ENCODE measurements at regions not wholly inside any gene's neighbourhood (a gene's known extent, or its start where the extent isn't known, plus 50 kb on each side); places are given as distances from the start of the nearest gene placed in this dataset.

GRCh38 chr14:104514156-104514848, 65.3 kb upstream of the C14orf180 start:
- no peak overlapping the region for H3K27ac ChIP-seq (ENCODE audit: low read length)
- H3K36me3 ChIP-seq (ENCODE audit: insufficient read depth, low read length), result no peaks in the 10 kb centered on the region
- H3K27me3 ChIP-seq (ENCODE audit: insufficient read depth, low read depth, low read length), result no peaks in the 10 kb centered on the region
- H3K4me3 ChIP-seq (ENCODE audit: low read length), result no peak overlapping the region
- TF ChIP-seq, protein P1, sequence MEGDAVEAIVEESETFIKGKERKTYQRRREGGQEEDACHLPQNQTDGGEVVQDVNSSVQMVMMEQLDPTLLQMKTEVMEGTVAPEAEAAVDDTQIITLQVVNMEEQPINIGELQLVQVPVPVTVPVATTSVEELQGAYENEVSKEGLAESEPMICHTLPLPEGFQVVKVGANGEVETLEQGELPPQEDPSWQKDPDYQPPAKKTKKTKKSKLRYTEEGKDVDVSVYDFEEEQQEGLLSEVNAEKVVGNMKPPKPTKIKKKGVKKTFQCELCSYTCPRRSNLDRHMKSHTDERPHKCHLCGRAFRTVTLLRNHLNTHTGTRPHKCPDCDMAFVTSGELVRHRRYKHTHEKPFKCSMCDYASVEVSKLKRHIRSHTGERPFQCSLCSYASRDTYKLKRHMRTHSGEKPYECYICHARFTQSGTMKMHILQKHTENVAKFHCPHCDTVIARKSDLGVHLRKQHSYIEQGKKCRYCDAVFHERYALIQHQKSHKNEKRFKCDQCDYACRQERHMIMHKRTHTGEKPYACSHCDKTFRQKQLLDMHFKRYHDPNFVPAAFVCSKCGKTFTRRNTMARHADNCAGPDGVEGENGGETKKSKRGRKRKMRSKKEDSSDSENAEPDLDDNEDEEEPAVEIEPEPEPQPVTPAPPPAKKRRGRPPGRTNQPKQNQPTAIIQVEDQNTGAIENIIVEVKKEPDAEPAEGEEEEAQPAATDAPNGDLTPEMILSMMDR (IDR thresholded peaks at IDR 0.05; ENCODE audit: poor library complexity, severe bottlenecking), result no peak
- TF ChIP-seq RAD21 (conservative IDR thresholded peaks at IDR 0.05), result no peak
- TF ChIP-seq EP300 (conservative IDR thresholded peaks at IDR 0.05; ENCODE audit: poor library complexity, severe bottlenecking), result no peak
- TF ChIP-seq POLR2AphosphoS5 (IDR thresholded peaks at IDR 0.05), result no peak
- TF ChIP-seq SMC3 (conservative IDR thresholded peaks at IDR 0.05; ENCODE audit: poor library complexity), result no peak
- TF ChIP-seq EZH2 (IDR thresholded peaks at IDR 0.05; ENCODE audit: borderline replicate concordance, insufficient read depth, low read length, poor library complexity, severe bottlenecking), result no peak
- TF ChIP-seq TAF1 (IDR thresholded peaks at IDR 0.05; ENCODE audit: low read depth), result no peak
- no peaks in the 10 kb centered on the region for H3K79me2 ChIP-seq (replicated peaks; ENCODE audit: insufficient read depth, low read length)
- no peak overlapping the region for H3K9ac ChIP-seq (ENCODE audit: low read length)
- H2AFZ ChIP-seq (ENCODE audit: low read depth, low read length), result no peak overlapping the region
- no peak overlapping the region for H3K4me2 ChIP-seq (ENCODE audit: low read length)
- no peaks in the 10 kb centered on the region for H4K20me1 ChIP-seq (ENCODE audit: insufficient read depth)
- H3K9me3 ChIP-seq (ENCODE audit: low read length), result no peaks in the 10 kb centered on the region
- no peaks in the 10 kb centered on the region for H3K9me2 ChIP-seq (ENCODE audit: insufficient read depth, low read length)
- H3F3A ChIP-seq (ENCODE audit: insufficient read depth, low read length, poor library complexity, severe bottlenecking), result no peaks in the 10 kb centered on the region

- no peak overlapping the region for H3K4me3 ChIP-seq (ENCODE audit: low read length)
- H3K27ac ChIP-seq (ENCODE audit: low read length), result no peak overlapping the region
- no peaks in the 10 kb centered on the region for H4K20me1 ChIP-seq (ENCODE audit: insufficient read depth)
- no peaks in the 10 kb centered on the region for H3K27me3 ChIP-seq (ENCODE audit: insufficient read depth, low read depth, low read length)
- H3F3A ChIP-seq (ENCODE audit: insufficient read depth, low read length, poor library complexity, severe bottlenecking), result no peaks in the 10 kb centered on the region
- no peaks in the 10 kb centered on the region for H3K9me2 ChIP-seq (ENCODE audit: insufficient read depth, low read length)
- no peak overlapping the region for H3K4me2 ChIP-seq (ENCODE audit: low read length)
- no peak overlapping the region for H3K9ac ChIP-seq (ENCODE audit: low read length)
- TF ChIP-seq TAF1 (IDR thresholded peaks at IDR 0.05; ENCODE audit: low read depth) (no peak), MXI1 (conservative IDR thresholded peaks at IDR 0.05; ENCODE audit: poor library complexity, severe bottlenecking) (no peak), SMC3 (conservative IDR thresholded peaks at IDR 0.05; ENCODE audit: poor library complexity) (no peak)
- no peaks in the 10 kb centered on the region for H3K36me3 ChIP-seq (ENCODE audit: insufficient read depth, low read length)
- no peaks in the 10 kb centered on the region for H3K9me3 ChIP-seq (ENCODE audit: low read length)
- H2AFZ ChIP-seq (ENCODE audit: low read depth, low read length), result no peak overlapping the region
- no peaks in the 10 kb centered on the region for H3K79me2 ChIP-seq (replicated peaks; ENCODE audit: insufficient read depth, low read length)
Measured at GRCh38 chr14:104515059-104515810, 64.3 kb upstream of the C14orf180 start.

- no peak overlapping the region for H3K9ac ChIP-seq (ENCODE audit: low read length)
- H3F3A ChIP-seq (ENCODE audit: insufficient read depth, low read length, poor library complexity, severe bottlenecking), result no peaks in the 10 kb centered on the region
- no peaks in the 10 kb centered on the region for H3K36me3 ChIP-seq (ENCODE audit: insufficient read depth, low read length)
- no peak overlapping the region for H2AFZ ChIP-seq (ENCODE audit: low read depth, low read length)
- H3K27me3 ChIP-seq (ENCODE audit: insufficient read depth, low read depth, low read length), result no peaks in the 10 kb centered on the region
- no peaks in the 10 kb centered on the region for H3K9me2 ChIP-seq (ENCODE audit: insufficient read depth, low read length)
- no peaks in the 10 kb centered on the region for H3K79me2 ChIP-seq (replicated peaks; ENCODE audit: insufficient read depth, low read length)
- no peak overlapping the region for H3K4me2 ChIP-seq (ENCODE audit: low read length)
- H3K4me3 ChIP-seq (ENCODE audit: low read length), result no peak overlapping the region
- no peak overlapping the region for H3K27ac ChIP-seq (ENCODE audit: low read length)
- no peak for TF ChIP-seq EP300 (conservative IDR thresholded peaks at IDR 0.05; ENCODE audit: poor library complexity, severe bottlenecking)
- no peak for TF ChIP-seq SMC3 (conservative IDR thresholded peaks at IDR 0.05; ENCODE audit: poor library complexity)
- TF ChIP-seq, protein P1 (IDR thresholded peaks at IDR 0.05; ENCODE audit: poor library complexity, severe bottlenecking), result no peak
- no peak for TF ChIP-seq MXI1 (conservative IDR thresholded peaks at IDR 0.05; ENCODE audit: poor library complexity, severe bottlenecking)
- no peak for TF ChIP-seq EZH2 (IDR thresholded peaks at IDR 0.05; ENCODE audit: borderline replicate concordance, insufficient read depth, low read length, poor library complexity, severe bottlenecking)
- TF ChIP-seq TAF1 (IDR thresholded peaks at IDR 0.05; ENCODE audit: low read depth), result no peak
- no peak for TF ChIP-seq RAD21 (conservative IDR thresholded peaks at IDR 0.05)
- TF ChIP-seq POLR2AphosphoS5 (IDR thresholded peaks at IDR 0.05), result no peak
- H4K20me1 ChIP-seq (ENCODE audit: insufficient read depth), result no peaks in the 10 kb centered on the region
- no peaks in the 10 kb centered on the region for H3K9me3 ChIP-seq (ENCODE audit: low read length)
Measured at GRCh38 chr14:104515811-104516780, 63.5 kb upstream of the C14orf180 start.
